GM13976 (cell line): ENCODE measurements at regions not wholly inside any gene's neighbourhood (a gene's known extent, or its start where the extent isn't known, plus 50 kb on each side); places are given as distances from the start of the nearest gene placed in this dataset.

ENCODE experiments used
- DNase-seq: peaks from one replicate; pipeline ENCODE4 v3.0.0; 2012; ENCODE audit warnings: low spot score
- in situ Hi-C: fragments of 300-500 bp; cut with MboI; formaldehyde crosslinking; loops from one replicate; pipeline ENCODE4 v1.12.0; 2022; ENCODE audit warnings: low sequenced_read_pairs, mixed read lengths, inconsistent platforms; ENCODE audit not compliant: unreplicated experiment
- TF ChIP-seq, protein P1 (sequence below): IDR thresholded peaks from 2 replicates; pipeline ENCODE4 v1.5.1; 2012; ENCODE audit warnings: borderline replicate concordance, mild to moderate bottlenecking; ENCODE audit not compliant: insufficient read depth; ENCODE audit errors: extremely low read depth, missing control alignments, control extremely low read depth

DNA sequence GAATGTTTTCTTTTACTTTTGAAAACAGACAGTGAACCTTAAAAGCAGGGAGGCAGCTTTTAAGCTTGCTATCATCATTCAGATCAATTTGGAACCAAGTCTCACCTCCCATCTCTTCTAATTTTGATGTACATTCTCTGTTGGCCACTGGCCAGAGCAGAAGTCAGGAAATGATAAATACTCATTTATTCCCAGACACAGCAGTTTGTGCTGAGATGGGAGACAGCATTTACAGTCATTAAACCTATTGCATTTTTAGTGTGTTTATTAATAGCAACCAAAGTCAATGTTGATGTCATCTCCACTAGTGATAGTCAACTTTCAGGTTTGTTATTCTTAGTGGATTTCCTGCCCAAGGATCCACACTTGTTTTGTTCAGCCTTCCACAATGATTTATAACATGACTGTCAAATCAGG is 320.0 kb upstream of the ATP2B1 start:
- no peak for DNase-seq
- TF ChIP-seq, protein P1, sequence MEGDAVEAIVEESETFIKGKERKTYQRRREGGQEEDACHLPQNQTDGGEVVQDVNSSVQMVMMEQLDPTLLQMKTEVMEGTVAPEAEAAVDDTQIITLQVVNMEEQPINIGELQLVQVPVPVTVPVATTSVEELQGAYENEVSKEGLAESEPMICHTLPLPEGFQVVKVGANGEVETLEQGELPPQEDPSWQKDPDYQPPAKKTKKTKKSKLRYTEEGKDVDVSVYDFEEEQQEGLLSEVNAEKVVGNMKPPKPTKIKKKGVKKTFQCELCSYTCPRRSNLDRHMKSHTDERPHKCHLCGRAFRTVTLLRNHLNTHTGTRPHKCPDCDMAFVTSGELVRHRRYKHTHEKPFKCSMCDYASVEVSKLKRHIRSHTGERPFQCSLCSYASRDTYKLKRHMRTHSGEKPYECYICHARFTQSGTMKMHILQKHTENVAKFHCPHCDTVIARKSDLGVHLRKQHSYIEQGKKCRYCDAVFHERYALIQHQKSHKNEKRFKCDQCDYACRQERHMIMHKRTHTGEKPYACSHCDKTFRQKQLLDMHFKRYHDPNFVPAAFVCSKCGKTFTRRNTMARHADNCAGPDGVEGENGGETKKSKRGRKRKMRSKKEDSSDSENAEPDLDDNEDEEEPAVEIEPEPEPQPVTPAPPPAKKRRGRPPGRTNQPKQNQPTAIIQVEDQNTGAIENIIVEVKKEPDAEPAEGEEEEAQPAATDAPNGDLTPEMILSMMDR: no peak
- in situ Hi-C loops: no loop called here

DNA sequence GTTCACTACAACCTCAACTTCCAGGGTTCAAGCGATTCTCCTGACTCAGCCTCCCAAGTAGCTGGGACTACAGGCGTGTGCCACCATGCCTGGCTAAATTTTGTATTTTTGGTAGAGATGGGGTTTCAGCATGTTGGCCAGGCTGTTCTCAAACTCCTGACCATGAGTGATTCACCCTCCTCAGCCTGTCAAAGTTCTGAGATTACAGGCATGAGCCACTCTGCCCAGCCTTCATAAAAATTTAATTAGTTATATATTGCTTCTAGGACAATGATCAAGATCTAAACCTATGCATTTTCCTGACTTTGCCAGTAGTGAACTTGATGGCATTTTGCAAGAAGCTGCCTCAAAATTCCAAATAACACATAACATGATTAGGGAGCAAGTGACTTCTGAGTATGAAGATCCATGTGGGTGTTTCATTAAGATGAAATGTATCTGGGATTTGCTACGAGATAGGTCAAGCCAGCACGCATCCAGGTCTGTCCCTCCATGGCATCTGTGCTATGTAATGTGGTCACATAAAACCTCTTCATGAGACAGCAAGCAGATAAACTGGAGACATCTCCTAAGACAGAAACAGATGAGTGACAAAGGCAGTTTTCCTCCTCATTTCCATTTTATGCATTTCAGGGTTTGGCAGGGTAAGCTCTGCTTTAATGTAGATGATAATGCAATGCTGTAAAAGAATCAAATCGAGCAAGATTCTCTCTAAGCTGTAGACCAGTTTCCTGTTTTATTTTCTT is 319.4 kb upstream of the ATP2B1 start:
- in situ Hi-C loops: no loop called here
- TF ChIP-seq, protein P1: no peak

DNA sequence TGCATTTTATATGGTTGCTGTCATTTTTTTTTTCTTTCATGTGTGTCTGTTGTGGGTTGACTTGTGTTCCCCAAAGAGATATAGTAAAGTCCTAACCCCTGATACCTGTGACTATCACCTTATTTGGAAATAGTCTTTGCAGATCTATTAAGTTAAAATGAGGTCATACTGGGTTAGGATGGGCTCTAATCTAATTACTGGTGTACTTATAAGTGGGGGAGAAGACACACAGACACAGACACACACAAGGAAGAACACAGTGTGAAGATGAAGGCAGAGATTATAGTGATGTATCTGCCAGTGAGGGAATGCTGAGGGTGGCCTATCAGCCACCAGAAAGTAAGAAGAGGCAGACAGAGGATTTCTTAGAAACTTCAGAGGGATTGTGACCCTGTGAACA is 318.4 kb upstream of the ATP2B1 start:
- in situ Hi-C loops: no loop called here
- DNase-seq: no peak
- TF ChIP-seq, protein P1: no peak

More for the DNA sequence above, 319.4 kb upstream of the ATP2B1 start:
- no peak for DNase-seq

DNA sequence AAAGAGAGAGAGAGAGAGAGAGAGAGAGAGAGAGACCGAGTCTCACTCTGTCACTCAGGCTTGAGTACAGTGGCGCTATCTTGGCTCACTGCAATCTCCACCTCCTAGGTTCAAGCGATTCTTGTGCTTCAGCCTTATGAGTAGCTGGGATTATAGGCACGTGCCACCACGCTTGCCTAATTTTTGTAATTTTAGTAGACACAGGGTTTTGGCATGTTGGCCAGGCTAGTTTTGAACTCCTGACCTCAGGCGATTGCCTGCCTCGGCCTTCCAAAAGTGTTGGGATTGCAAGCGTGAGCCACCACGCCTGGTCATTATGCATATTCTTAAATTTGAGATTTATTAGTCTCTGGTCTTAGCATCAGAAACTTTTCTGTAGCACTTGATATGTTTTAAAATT is 317.9 kb upstream of the ATP2B1 start:
- in situ Hi-C loops: no loop called here
- no peak for DNase-seq
- TF ChIP-seq, protein P1: no peak

DNA sequence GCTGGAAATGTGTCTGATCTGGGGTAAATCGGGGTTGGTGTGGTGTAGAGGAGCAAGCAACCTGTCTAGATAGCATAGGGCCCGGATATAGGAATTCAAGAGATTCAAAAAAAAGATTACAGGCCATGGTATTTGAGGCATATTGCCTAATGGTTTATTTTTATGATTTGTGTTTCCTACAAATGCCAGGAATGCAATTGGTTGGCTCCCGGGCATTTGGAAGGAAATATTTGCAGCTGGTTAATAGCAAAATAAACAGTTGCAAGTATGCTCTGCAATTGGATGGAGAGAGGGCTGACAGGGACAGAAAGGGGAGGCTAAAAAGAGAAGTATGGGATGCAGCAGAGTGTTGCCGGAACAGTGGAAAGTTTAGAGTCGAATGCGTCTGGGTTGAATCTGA is 315.6 kb upstream of the ATP2B1 start:
- in situ Hi-C loops: no loop called here
- TF ChIP-seq, protein P1: no peak
- no peak for DNase-seq

DNA sequence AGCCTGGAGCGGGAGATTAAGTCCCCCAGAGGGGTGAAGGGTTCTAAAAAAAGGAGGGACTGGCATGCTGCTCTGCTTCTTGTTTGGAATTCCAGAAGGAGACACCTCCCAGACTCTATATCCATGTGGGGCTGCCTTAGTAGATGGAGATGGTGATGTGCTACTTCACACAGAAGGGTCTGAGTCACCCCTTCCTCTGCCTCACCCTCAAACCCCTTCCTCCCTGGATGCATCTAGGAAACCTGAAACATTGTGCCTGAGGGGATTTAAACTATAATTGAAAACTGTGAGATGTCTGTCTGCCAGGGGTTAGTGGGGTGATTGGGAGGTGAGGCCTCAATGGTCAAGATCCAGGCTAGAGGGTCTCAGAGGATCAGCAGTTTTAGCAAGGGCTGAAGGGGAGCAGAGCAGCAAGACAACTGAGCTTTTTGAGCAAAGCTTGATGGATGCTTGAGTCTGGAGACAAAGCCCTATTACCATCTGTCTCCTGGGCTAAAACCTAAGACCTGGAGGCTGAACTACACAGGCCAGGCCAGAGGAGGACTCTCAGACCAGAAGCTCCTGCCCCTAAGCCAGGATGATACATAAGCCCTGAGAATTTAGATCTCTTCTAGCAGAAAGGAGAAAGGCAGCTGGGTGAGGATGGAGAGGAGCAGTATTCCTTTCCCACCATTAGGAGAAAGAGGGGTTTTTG is 314.7 kb upstream of the ATP2B1 start:
- TF ChIP-seq, protein P1: no peak
- in situ Hi-C loops: no loop called here
- no peak for DNase-seq
